C4-2B (cell line): ENCODE measurements at regions not wholly inside any gene's neighbourhood (a gene's known extent, or its start where the extent isn't known, plus 50 kb on each side); places are given as distances from the start of the nearest gene placed in this dataset.
A peak's percentile ranks its signal among the peaks of the same experiment; 100 is the strongest.

Experiments
- CTCF ChIP-seq: fragments of 450-650 bp; conservative IDR thresholded peaks from 2 replicates; pipeline ENCODE4 v1.5.1; 2017; ENCODE audit warnings: mild to moderate bottlenecking
- ZFX ChIP-seq: fragments of 450-650 bp; IDR thresholded peaks from 2 replicates; pipeline ENCODE4 v1.6.1; 2017

- TF ChIP-seq CTCF (peak; percentile 94), ZFX (no peak)
Observed at GRCh38 chr21:41068967-41069642, 98.9 kb upstream of the BACE2 start.
